ENCODE measurements at regions not wholly inside any gene's neighbourhood (a gene's known extent, or its start where the extent isn't known, plus 50 kb on each side); places are given as distances from the start of the nearest gene placed in this dataset.

DNA sequence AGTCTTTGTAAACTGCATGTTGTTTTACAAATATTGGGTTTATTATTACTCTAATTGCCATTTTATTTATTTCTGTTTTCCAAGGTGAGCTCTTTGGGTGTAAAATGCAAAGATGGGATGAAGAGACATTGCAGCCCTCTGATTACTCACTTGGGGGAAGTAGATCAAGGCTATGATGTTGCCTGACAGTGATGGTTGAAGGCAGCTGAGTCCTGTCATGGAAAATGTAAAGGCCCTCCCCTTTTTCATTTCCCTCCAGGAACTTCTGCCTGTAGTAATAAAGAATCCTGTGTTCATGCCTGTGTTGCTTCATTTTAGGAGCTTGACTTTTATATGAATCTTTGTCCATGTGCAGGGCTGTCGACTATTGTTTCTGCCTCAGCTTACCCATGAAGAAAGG lies 605.4 kb upstream of the CLINT1 start:
- no peak for TF ChIP-seq POLR2A (IDR thresholded peaks at IDR 0.05)
- TF ChIP-seq CTCF (IDR thresholded peaks at IDR 0.05) = no peak
